K562 (cell line): ENCODE measurements at regions not wholly inside any gene's neighbourhood (a gene's known extent, or its start where the extent isn't known, plus 50 kb on each side); places are given as distances from the start of the nearest gene placed in this dataset.

Source experiments
- CTCF ChIP-seq, 3 experiments: IDR thresholded peaks in 2 of 3; conservative IDR thresholded peaks in 1 of 3; 2 replicates each; pipeline ENCODE4 v1.5.1; 2011 to 2012; ENCODE audit warnings: low read length in 3 of 3, mild to moderate bottlenecking in 3 of 3, control low read depth in 2 of 3, improper control_type of control experiment in 1 of 3, inconsistent platforms in 1 of 3, low read depth in 1 of 3, mixed read lengths in 1 of 3, moderate library complexity in 1 of 3; ENCODE audit not compliant: insufficient read depth in 2 of 3
- ETV5 ChIP-seq: sonication (generic); formaldehyde crosslinking; IDR thresholded peaks from 2 replicates; pipeline ENCODE4 v1.4.0; 2020; ENCODE audit warnings: low read depth, mild to moderate bottlenecking, missing genetic modification reagents
- GTF2B ChIP-seq: IDR thresholded peaks from 2 replicates; pipeline ENCODE4 v1.6.1; 2011; ENCODE audit not compliant: insufficient read length; ENCODE audit errors: extremely low read depth
- JUN ChIP-seq, 2 experiments: sonication (generic) in 1 of 2; formaldehyde crosslinking in 1 of 2; IDR thresholded peaks; 2 replicates each; pipeline versions ENCODE4 v1.6.1 to v1.8.0; 2012 to 2022; ENCODE audit warnings: borderline replicate concordance in 2 of 2, mild to moderate bottlenecking in 2 of 2, improper control_type of control experiment in 1 of 2, low read depth in 1 of 2, low read length in 1 of 2, missing genetic modification reagents in 1 of 2
- ZNF444 ChIP-seq: fragments of 250-450 bp; sonication (Bioruptor Pico); IDR thresholded peaks from 2 replicates; pipeline ENCODE4 v1.4.0; 2020; ENCODE audit warnings: mild to moderate bottlenecking, moderate library complexity

- TF ChIP-seq ZNF444 (CRISPR knock-in tag) = no peak
- TF ChIP-seq ETV5 (CRISPR knock-in tag) = no peak
- no peak for TF ChIP-seq JUN (IDR thresholded peaks at IDR 0.05; ENCODE audit: borderline replicate concordance, low read depth, low read length)
- TF ChIP-seq JUN (CRISPR knock-in tag; IDR thresholded peaks at IDR 0.05; ENCODE audit: borderline replicate concordance) = no peak
- TF ChIP-seq GTF2B = no peak
- no peak for TF ChIP-seq CTCF (IDR thresholded peaks at IDR 0.05 in 2 of 3, conservative IDR thresholded peaks at IDR 0.05 in 1 of 3; ENCODE audit: insufficient read depth in 2 of 3, low read depth in 1 of 3, low read length in 3 of 3)
Observed at GRCh38 chr20:1828786-1829131, 66.4 kb upstream of the SIRPA start.
